ENCODE measurements at regions not wholly inside any gene's neighbourhood (a gene's known extent, or its start where the extent isn't known, plus 50 kb on each side); places are given as distances from the start of the nearest gene placed in this dataset.
"Not testable (repeated sequence)": the region's sequence is repeated elsewhere in the genome, so short reads cannot be mapped to it uniquely, and the experiment has no call there.

DNA sequence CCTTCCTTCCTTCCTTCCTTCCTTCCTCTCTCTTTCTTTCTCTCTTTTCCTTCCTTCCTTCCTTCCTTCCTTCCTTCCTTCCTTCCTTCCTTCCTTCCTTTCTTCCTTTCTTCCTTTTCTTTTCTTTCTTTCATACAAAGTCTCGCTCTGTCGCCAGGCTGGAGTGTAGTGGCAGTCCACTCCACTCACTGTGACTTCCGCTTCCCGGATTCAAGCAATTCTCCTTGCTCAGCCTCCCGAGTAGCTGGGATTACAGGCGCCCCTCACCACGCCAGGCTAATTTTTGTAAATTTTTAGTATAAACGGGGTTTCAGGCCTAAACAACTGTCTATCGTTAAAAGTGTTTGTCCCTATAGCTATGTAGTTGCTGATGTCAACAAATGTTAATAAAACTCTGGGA is 1029.8 kb downstream of the TMEM121 start:
- TF ChIP-seq, protein P1, sequence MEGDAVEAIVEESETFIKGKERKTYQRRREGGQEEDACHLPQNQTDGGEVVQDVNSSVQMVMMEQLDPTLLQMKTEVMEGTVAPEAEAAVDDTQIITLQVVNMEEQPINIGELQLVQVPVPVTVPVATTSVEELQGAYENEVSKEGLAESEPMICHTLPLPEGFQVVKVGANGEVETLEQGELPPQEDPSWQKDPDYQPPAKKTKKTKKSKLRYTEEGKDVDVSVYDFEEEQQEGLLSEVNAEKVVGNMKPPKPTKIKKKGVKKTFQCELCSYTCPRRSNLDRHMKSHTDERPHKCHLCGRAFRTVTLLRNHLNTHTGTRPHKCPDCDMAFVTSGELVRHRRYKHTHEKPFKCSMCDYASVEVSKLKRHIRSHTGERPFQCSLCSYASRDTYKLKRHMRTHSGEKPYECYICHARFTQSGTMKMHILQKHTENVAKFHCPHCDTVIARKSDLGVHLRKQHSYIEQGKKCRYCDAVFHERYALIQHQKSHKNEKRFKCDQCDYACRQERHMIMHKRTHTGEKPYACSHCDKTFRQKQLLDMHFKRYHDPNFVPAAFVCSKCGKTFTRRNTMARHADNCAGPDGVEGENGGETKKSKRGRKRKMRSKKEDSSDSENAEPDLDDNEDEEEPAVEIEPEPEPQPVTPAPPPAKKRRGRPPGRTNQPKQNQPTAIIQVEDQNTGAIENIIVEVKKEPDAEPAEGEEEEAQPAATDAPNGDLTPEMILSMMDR (conservative IDR thresholded peaks at IDR 0.05; ENCODE audit: low read depth, low read length): not testable (repeated sequence)
- TF ChIP-seq EZH2 (IDR thresholded peaks at IDR 0.05; ENCODE audit: low read length, unreplicated experiment): not testable (repeated sequence)
